ENCODE measurements at regions not wholly inside any gene's neighbourhood (a gene's known extent, or its start where the extent isn't known, plus 50 kb on each side); places are given as distances from the start of the nearest gene placed in this dataset.

DNA sequence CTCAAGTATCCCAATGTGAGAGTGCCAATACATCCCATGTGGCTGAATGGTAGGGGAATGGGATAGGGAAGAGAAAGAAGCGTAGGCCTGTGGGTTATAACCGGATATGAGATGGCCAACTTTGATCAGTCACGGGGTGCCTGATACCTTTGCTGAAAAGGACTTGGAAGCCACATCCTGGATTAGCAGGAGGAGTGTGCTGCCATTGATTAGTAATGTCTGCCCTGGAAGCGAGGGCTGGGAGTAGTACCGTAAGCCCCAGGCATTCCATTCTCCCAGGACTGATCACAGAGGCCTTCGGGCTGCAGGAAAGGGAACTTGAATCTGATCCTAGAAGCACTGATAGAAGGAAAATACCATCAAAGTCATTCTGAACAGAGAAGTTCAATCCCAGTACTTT lies 218.5 kb downstream of the TFCP2L1 start:
- TF ChIP-seq CTCF (conservative IDR thresholded peaks at IDR 0.05; ENCODE audit: low read length) (no peak), EZH2phosphoT487 (IDR thresholded peaks at IDR 0.05; ENCODE audit: borderline replicate concordance) (no peak)
